WTC11 (cell line): ENCODE measurements at regions not wholly inside any gene's neighbourhood (a gene's known extent, or its start where the extent isn't known, plus 50 kb on each side); places are given as distances from the start of the nearest gene placed in this dataset.

Experiments
- ATAC-seq: fragments of 200-7000 bp; cut with Tn5 transposase; 2 replicates; pipeline ENCODE4 v1.10.0; 2021; ENCODE audit warnings: mild to moderate bottlenecking, moderate library complexity
- CTCF ChIA-PET: fragments of 300-600 bp; sonication (Branson Sonifier 250); formaldehyde crosslinking; loops from one replicate; lab custom pipeline; 2021; ENCODE audit warnings: antibody characterized with exemption; lab: Charles Lee
- POLR2A ChIA-PET: fragments of 350-600 bp; sonication (Branson Sonifier 250); formaldehyde crosslinking; loops from one replicate; lab custom pipeline; 2021; ENCODE audit warnings: antibody characterized with exemption; lab: Charles Lee
- DNase-seq: peaks from one replicate; pipeline ENCODE4 v3.0.0; 2021; ENCODE audit warnings: low spot score
- H3K27ac Mint-ChIP-seq: 2 replicates; pipeline ENCODE4 v1.8.0; 2021; ENCODE audit warnings: mixed read lengths
- H3K27me3 Mint-ChIP-seq: 2 replicates; pipeline ENCODE4 v1.8.0; 2021; ENCODE audit warnings: low read depth, mild to moderate bottlenecking, moderate library complexity, mixed read lengths
- H3K36me3 Mint-ChIP-seq: 2 replicates; pipeline ENCODE4 v1.8.0; 2021; ENCODE audit warnings: mixed read lengths
- H3K4me1 Mint-ChIP-seq: 2 replicates; pipeline ENCODE4 v1.8.0; 2022; ENCODE audit warnings: mixed read lengths
- H3K4me3 Mint-ChIP-seq: 2 replicates; pipeline ENCODE4 v1.8.0; 2021; ENCODE audit warnings: mild to moderate bottlenecking, moderate library complexity, mixed read lengths
- H3K9me3 Mint-ChIP-seq: 2 replicates; pipeline ENCODE4 v1.8.0; 2021; ENCODE audit warnings: mixed read lengths
- AFF4 ChIP-seq: sonication (generic); formaldehyde crosslinking; IDR thresholded peaks from 2 replicates; pipeline ENCODE4 v1.8.1; 2023; ENCODE audit warnings: mild to moderate bottlenecking, missing genetic modification reagents, borderline replicate concordance
- AR ChIP-seq: fragments of 250-450 bp; sonication (Bioruptor Pico); IDR thresholded peaks from 2 replicates; pipeline ENCODE4 v1.9.0; 2021; ENCODE audit warnings: mild to moderate bottlenecking
- ATF1 ChIP-seq: sonication (generic); formaldehyde crosslinking; IDR thresholded peaks from 2 replicates; pipeline ENCODE4 v1.8.1; 2023; ENCODE audit warnings: mild to moderate bottlenecking, moderate library complexity, missing genetic modification reagents
- CREB1 ChIP-seq: sonication (generic); formaldehyde crosslinking; IDR thresholded peaks from 2 replicates; pipeline ENCODE4 v1.8.0; 2023; ENCODE audit warnings: mild to moderate bottlenecking, missing genetic modification reagents
- E2F4 ChIP-seq: sonication (generic); formaldehyde crosslinking; IDR thresholded peaks from 2 replicates; pipeline ENCODE4 v1.8.1; 2022; ENCODE audit warnings: low read depth, mild to moderate bottlenecking, moderate library complexity, missing genetic modification reagents, borderline replicate concordance
- FOXJ3 ChIP-seq: sonication (generic); formaldehyde crosslinking; IDR thresholded peaks from 2 replicates; pipeline ENCODE4 v1.9.0; 2021; ENCODE audit warnings: missing genetic modification reagents, mild to moderate bottlenecking, borderline replicate concordance
- FOXK1 ChIP-seq: sonication (generic); formaldehyde crosslinking; IDR thresholded peaks from 2 replicates; pipeline ENCODE4 v1.8.0; 2022; ENCODE audit warnings: mild to moderate bottlenecking, moderate library complexity, missing genetic modification reagents
- FOXP4 ChIP-seq: sonication (generic); formaldehyde crosslinking; IDR thresholded peaks from 2 replicates; pipeline ENCODE4 v1.8.0; 2022; ENCODE audit warnings: mild to moderate bottlenecking, missing genetic modification reagents
- HMGXB4 ChIP-seq: sonication (generic); formaldehyde crosslinking; IDR thresholded peaks from 2 replicates; pipeline ENCODE4 v1.8.1; 2023; ENCODE audit warnings: mild to moderate bottlenecking, moderate library complexity, missing genetic modification reagents
- KAT7 ChIP-seq: sonication (generic); formaldehyde crosslinking; IDR thresholded peaks from 2 replicates; pipeline ENCODE4 v1.8.1; 2023; ENCODE audit warnings: missing genetic modification reagents, mild to moderate bottlenecking, borderline replicate concordance
- NFE2L1 ChIP-seq: sonication (generic); formaldehyde crosslinking; IDR thresholded peaks from 2 replicates; pipeline ENCODE4 v1.8.1; 2023; ENCODE audit warnings: missing genetic modification reagents
- NR2C2 ChIP-seq: sonication (generic); formaldehyde crosslinking; IDR thresholded peaks from 2 replicates; pipeline ENCODE4 v1.8.0; 2022; ENCODE audit warnings: mild to moderate bottlenecking, missing genetic modification reagents
- SMAD3 ChIP-seq: sonication (generic); formaldehyde crosslinking; IDR thresholded peaks from 2 replicates; pipeline ENCODE4 v1.8.0; 2022; ENCODE audit warnings: missing genetic modification reagents, mild to moderate bottlenecking, borderline replicate concordance
- SP1 ChIP-seq: sonication (generic); formaldehyde crosslinking; conservative IDR thresholded peaks from 2 replicates; pipeline ENCODE4 v1.8.1; 2022; ENCODE audit warnings: missing genetic modification reagents
- USF2 ChIP-seq: sonication (generic); formaldehyde crosslinking; IDR thresholded peaks from 2 replicates; pipeline ENCODE4 v1.8.1; 2023; ENCODE audit warnings: mild to moderate bottlenecking, missing genetic modification reagents, moderate library complexity
- ZNF232 ChIP-seq: sonication (generic); formaldehyde crosslinking; IDR thresholded peaks from 2 replicates; pipeline ENCODE4 v1.8.0; 2022; ENCODE audit warnings: mild to moderate bottlenecking, missing genetic modification reagents
- ZNF281 ChIP-seq: sonication (generic); formaldehyde crosslinking; IDR thresholded peaks from 2 replicates; pipeline ENCODE4 v1.8.0; 2023; ENCODE audit warnings: mild to moderate bottlenecking, missing genetic modification reagents
- ZNF396 ChIP-seq: fragments of 250-450 bp; sonication (Bioruptor Pico); IDR thresholded peaks from 2 replicates; pipeline ENCODE4 v1.8.0; 2021; ENCODE audit warnings: mild to moderate bottlenecking, moderate library complexity, borderline replicate concordance

GRCh38 chr11:96841792-96842191, 452.0 kb downstream of the JRKL start (continued):
- TF ChIP-seq E2F4 (CRISPR knock-in tag) (no peak), FOXJ3 (CRISPR knock-in tag) (no peak), KAT7 (CRISPR knock-in tag) (no peak), AFF4 (CRISPR knock-in tag) (no peak), NFE2L1 (CRISPR knock-in tag) (no peak)

GRCh38 chr11:96842731-96843130, 452.9 kb downstream of the JRKL start:
- ChIA-PET POLR2A (no interaction called here), CTCF (no interaction called here)
- no peak overlapping the region for H3K27ac Mint-ChIP-seq
- no peak for TF ChIP-seq NR2C2 (CRISPR knock-in tag)
- no peak for TF ChIP-seq AR
- no peak for TF ChIP-seq ZNF281
- TF ChIP-seq FOXK1 (CRISPR knock-in tag), result no peak
- no peak for TF ChIP-seq ATF1 (CRISPR knock-in tag)
- no peak for TF ChIP-seq SMAD3 (CRISPR knock-in tag)
- no peak for TF ChIP-seq CREB1
- no peak for TF ChIP-seq SP1 (CRISPR knock-in tag)
- no peak for TF ChIP-seq USF2 (CRISPR knock-in tag)
- no peak for TF ChIP-seq FOXP4 (CRISPR knock-in tag)
- no peak for TF ChIP-seq ZNF232 (CRISPR knock-in tag)
- TF ChIP-seq ZNF396, result no peak
- no peak for TF ChIP-seq HMGXB4 (CRISPR knock-in tag)

More at GRCh38 chr11:96842731-96843130, 452.9 kb downstream of the JRKL start:
- ATAC-seq, result no peak
- Mint-ChIP-seq H3K4me1 (no peaks in the 10 kb centered on the region), H3K9me3 (no peaks in the 10 kb centered on the region; the same call in 1 of the 2 replicates), H3K36me3 (no peaks in the 10 kb centered on the region), H3K27me3 (no peaks in the 10 kb centered on the region), H3K4me3 (no peak overlapping the region)
- no peak for DNase-seq
